Body of pancreas (tissue), 4 donors: ENCODE measurements at regions not wholly inside any gene's neighbourhood (a gene's known extent, or its start where the extent isn't known, plus 50 kb on each side); places are given as distances from the start of the nearest gene placed in this dataset.

Experiments
- ATAC-seq: fragments of 150-250 bp; one replicate; pipeline ENCODE4 v1.9.1; 2016
- DNase-seq, 4 donors: peaks; one replicate each; pipeline ENCODE4 v3.0.0-alpha.2; 2019
- H3K27ac ChIP-seq, 4 donors: fragments of 200-600 bp; sonication (generic); 1 replicate in 3 of 4; 2 replicates in 1 of 4; pipeline versions ENCODE4 v1.5.1 to v1.6.1; 2016 to 2019; ENCODE audit warnings: mild to moderate bottlenecking in 1 of 4, mixed read lengths in 1 of 4, moderate library complexity in 1 of 4
- H3K27me3 ChIP-seq, 2 donors: fragments of 200-600 bp; sonication (generic); one replicate each; pipeline ENCODE4 v1.6.0; 2016; ENCODE audit warnings: mild to moderate bottlenecking in 1 of 2
- H3K36me3 ChIP-seq, 2 donors: fragments of 200-600 bp; sonication (generic); replicated peaks in 1 of 2; 2 replicates each; pipeline ENCODE4 v1.5.1; 2016; ENCODE audit warnings: low read depth in 2 of 2; ENCODE audit not compliant: insufficient read depth in 1 of 2
- H3K4me1 ChIP-seq: fragments of 200-600 bp; sonication (generic); one replicate; pipeline ENCODE4 v1.6.0; 2016
- H3K4me3 ChIP-seq, 2 donors: fragments of 200-600 bp; sonication (generic); 1 replicate in 1 of 2; 2 replicates in 1 of 2; pipeline ENCODE4 v1.5.1; 2016 to 2019
- H3K9me3 ChIP-seq, 3 donors: fragments of 200-600 bp; sonication (generic); 1 replicate in 2 of 3; 2 replicates in 1 of 3; pipeline ENCODE4 v1.5.1; 2016
- POLR2A ChIP-seq, 3 donors: fragments of 450-650 bp; IDR thresholded peaks; one replicate each; pipeline ENCODE4 v1.6.1; 2016; ENCODE audit warnings: antibody characterized with exemption in 3 of 3, mild to moderate bottlenecking in 2 of 3
- WGBS, 2 donors: methylation state at CpG; one replicate each; pipeline ENCODE4 v1.1.5; 2017; 5-methylcytosine and 5-hydroxymethylcytosine counted together
- intact Hi-C: fragments of 100-400 bp; cut with DNase I; formaldehyde crosslinking; loops from one replicate; pipeline ENCODE4 v1.15.1; 2023
- TF ChIP-seq, protein P1 (sequence below), 7 experiments: fragments of 450-650 bp in 4 of 7; fragments of 200-600 bp in 3 of 7; sonication (generic) in 3 of 7; IDR thresholded peaks; one replicate each; pipeline ENCODE4 v1.5.1; 2016 to 2019; ENCODE audit warnings: antibody characterized with exemption in 7 of 7

DNA sequence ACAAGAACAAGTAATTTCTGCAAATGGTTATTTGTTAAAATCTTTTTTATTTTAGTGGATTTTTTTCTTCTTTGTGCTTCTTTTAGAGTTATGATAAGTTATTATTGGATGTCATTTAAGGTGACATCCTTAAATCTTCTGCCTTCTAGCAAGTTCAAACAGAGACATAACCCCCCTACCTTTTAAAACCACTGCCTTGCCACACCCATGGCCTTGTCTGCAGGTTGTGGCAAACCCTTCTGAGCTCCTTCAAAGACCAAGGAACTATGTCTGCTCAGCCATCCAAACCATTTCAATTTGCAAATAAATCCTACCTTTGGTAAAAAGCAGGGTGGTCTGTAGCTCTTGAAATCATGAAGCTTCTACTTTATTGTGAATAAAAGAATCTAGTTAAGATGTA, 241.6 kb downstream of the FAM76B start:
- Histone ChIP-seq H3K4me1 (no peaks in the 10 kb centered on the region), H3K27ac (no peak overlapping the region), H3K4me3 (no peak overlapping the region), H3K27me3 (no peaks in the 10 kb centered on the region), H3K36me3 (no peaks in the 10 kb centered on the region), H3K9me3 (no peaks in the 10 kb centered on the region)
- ATAC-seq (no peak), DNase-seq (no peak)
- TF ChIP-seq, protein P1, sequence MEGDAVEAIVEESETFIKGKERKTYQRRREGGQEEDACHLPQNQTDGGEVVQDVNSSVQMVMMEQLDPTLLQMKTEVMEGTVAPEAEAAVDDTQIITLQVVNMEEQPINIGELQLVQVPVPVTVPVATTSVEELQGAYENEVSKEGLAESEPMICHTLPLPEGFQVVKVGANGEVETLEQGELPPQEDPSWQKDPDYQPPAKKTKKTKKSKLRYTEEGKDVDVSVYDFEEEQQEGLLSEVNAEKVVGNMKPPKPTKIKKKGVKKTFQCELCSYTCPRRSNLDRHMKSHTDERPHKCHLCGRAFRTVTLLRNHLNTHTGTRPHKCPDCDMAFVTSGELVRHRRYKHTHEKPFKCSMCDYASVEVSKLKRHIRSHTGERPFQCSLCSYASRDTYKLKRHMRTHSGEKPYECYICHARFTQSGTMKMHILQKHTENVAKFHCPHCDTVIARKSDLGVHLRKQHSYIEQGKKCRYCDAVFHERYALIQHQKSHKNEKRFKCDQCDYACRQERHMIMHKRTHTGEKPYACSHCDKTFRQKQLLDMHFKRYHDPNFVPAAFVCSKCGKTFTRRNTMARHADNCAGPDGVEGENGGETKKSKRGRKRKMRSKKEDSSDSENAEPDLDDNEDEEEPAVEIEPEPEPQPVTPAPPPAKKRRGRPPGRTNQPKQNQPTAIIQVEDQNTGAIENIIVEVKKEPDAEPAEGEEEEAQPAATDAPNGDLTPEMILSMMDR (IDR thresholded peaks at IDR 0.05): no peak
- no peak for TF ChIP-seq POLR2A (IDR thresholded peaks at IDR 0.05)
- intact Hi-C loops: no loop called here

DNA sequence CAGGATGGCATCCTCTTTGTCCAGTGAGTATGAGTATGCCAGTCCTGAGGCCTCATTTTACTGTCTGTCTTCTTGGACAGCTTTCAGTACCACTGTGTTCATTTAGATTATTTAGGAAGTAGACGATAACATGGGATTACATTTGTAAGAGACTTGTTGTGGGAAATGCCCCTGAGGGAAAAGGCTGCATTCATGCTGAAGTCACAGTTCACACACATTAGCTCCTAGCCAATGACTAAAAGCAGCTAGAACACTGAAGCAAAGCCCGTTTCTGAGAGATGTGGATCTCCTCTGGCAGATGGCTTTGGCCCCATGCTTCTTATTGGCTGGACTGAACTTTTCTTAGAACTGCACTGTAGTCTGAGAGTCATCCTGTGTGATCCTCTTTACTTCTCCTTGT, 242.4 kb downstream of the FAM76B start:
- H3K4me1 ChIP-seq: no peaks in the 10 kb centered on the region
- no peaks in the 10 kb centered on the region for H3K27me3 ChIP-seq
- intact Hi-C loops: no loop called here
- no peak overlapping the region for H3K4me3 ChIP-seq
- no peaks in the 10 kb centered on the region for H3K36me3 ChIP-seq
- ATAC-seq (no peak), DNase-seq (no peak)
- no peaks in the 10 kb centered on the region for H3K9me3 ChIP-seq
- no peak for TF ChIP-seq POLR2A (IDR thresholded peaks at IDR 0.05)
- TF ChIP-seq, protein P1 (IDR thresholded peaks at IDR 0.05): no peak
- H3K27ac ChIP-seq: no peak overlapping the region
- WGBS, 2 donors: 58 to 68% methylated on average over 2 of the region's 2 CpGs

DNA sequence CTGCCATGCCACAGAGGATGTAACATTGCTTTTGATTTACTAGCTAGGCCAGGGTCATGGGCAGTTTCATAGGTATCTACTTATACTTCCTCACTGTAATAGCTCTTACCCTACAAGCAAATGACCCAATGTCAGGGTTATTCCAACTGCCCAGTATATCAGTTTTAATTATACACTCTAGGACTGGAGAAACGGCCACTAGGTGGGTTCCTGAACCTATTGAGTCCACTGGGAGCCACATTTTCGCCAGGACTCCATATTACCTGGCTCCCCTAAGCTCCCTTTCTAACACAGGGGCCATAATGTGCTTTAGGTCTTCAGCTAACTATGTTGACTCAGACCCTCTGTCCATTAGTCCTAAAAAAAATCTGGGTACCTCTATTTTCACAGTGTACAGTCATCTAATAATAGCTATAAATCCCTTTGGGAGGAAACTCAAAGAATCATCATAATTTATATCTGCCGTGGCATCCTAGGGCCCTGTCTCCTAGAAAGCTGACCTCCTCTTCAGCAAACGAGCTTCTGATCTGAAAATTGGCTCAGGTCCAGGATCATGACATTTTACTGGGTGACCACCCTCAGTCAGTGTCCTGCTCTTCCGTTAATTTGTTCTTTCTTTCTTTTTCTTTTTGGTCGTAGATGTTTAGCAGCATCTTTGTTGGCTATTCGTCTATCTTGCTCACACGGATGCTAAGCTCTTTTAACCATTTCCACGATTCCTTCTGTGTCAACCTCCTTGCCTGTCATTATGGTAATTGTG, 244.3 kb downstream of the FAM76B start:
- ATAC-seq (no peak), DNase-seq (no peak)
- H3K9me3 ChIP-seq: no peaks in the 10 kb centered on the region
- 63 to 70% methylated on average over 9 of the region's 9 CpGs for WGBS, 2 donors
- TF ChIP-seq, protein P1 (IDR thresholded peaks at IDR 0.05): no peak
- TF ChIP-seq POLR2A (IDR thresholded peaks at IDR 0.05): no peak
- no peaks in the 10 kb centered on the region for H3K27me3 ChIP-seq
- H3K27ac ChIP-seq: no peak overlapping the region
- no peak overlapping the region for H3K4me3 ChIP-seq
- H3K36me3 ChIP-seq: no peaks in the 10 kb centered on the region
- intact Hi-C loops: no loop called here
- no peaks in the 10 kb centered on the region for H3K4me1 ChIP-seq

DNA sequence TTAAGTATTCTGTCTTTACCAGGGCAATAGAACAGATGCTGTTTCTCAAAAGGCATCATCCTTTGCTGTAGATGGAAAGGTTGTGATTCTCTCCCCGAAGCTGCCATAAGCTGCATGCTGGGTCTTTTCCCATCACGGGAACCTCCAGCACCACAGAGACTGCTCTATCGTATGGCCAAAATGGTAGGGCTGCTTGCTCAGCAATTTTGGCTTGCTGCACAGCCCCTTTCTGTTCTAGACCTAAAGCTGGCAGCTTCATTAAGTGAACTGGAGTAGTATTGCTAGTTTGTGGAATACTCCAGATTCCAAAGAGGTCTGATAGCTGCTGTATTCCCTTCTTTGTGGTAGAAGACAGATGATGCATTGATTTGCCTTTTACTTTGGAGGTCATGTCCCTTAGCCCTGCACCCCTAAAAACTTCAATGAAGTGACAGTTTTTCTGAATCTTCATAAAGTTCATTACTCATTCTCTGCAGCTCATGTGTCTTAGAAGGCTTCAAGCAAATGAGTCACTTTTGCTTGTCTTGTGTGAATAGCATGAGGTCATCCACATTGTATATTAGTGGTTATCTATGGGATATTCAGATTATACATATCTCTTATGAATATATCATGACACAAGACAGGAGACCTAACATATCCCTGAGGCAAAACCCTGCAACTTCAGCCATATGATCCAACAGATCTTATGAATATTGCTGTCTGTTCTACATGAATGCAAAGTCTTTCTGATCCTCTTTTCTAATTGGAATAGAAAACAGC, 245.3 kb downstream of the FAM76B start:
- no peak overlapping the region for H3K4me3 ChIP-seq
- no peaks in the 10 kb centered on the region for H3K9me3 ChIP-seq
- no peak for TF ChIP-seq POLR2A (IDR thresholded peaks at IDR 0.05)
- TF ChIP-seq, protein P1 (IDR thresholded peaks at IDR 0.05): no peak
- 79 to 86% methylated on average over 3 of the region's 3 CpGs for WGBS, 2 donors
- no peaks in the 10 kb centered on the region for H3K27me3 ChIP-seq
- H3K36me3 ChIP-seq: no peaks in the 10 kb centered on the region
- no peak for DNase-seq
- no peak for ATAC-seq
- no peak overlapping the region for H3K27ac ChIP-seq
- H3K4me1 ChIP-seq: no peaks in the 10 kb centered on the region
- intact Hi-C loops: no loop called here
